ENCODE measurements at regions not wholly inside any gene's neighbourhood (a gene's known extent, or its start where the extent isn't known, plus 50 kb on each side); places are given as distances from the start of the nearest gene placed in this dataset.

- TF ChIP-seq, protein P1, sequence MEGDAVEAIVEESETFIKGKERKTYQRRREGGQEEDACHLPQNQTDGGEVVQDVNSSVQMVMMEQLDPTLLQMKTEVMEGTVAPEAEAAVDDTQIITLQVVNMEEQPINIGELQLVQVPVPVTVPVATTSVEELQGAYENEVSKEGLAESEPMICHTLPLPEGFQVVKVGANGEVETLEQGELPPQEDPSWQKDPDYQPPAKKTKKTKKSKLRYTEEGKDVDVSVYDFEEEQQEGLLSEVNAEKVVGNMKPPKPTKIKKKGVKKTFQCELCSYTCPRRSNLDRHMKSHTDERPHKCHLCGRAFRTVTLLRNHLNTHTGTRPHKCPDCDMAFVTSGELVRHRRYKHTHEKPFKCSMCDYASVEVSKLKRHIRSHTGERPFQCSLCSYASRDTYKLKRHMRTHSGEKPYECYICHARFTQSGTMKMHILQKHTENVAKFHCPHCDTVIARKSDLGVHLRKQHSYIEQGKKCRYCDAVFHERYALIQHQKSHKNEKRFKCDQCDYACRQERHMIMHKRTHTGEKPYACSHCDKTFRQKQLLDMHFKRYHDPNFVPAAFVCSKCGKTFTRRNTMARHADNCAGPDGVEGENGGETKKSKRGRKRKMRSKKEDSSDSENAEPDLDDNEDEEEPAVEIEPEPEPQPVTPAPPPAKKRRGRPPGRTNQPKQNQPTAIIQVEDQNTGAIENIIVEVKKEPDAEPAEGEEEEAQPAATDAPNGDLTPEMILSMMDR (IDR thresholded peaks at IDR 0.05; ENCODE audit: borderline replicate concordance, insufficient read depth, low read depth, low read length): no peak
- no peak overlapping the region for H3K4me3 ChIP-seq (ENCODE audit: low read depth, low read length)
Observed at GRCh38 chr10:84660450-84661159, 332.2 kb downstream of the CCSER2 start.

DNA sequence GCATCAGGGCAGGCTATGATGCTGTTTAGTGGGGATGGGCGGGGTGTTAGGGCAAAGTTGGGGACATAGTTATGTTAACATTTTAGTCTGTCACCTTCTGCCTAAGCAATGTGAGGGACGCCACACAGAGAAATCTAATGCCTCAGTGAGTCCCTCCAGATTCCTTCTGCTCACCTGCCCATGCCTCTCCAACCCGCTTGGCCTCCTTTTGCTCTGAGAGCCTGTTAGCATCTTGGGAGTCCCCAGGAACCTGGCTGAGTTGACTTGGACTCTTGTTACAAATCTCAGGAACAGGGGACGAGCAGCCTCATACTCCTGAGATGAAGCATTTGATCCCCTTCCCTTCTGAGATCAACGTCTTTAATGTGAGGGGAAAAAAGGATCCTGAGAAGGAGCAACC lies 336.8 kb downstream of the CCSER2 start:
- TF ChIP-seq, protein P1 (IDR thresholded peaks at IDR 0.05; ENCODE audit: borderline replicate concordance, insufficient read depth, low read depth, low read length): no peak
- no peak overlapping the region for H3K4me3 ChIP-seq (ENCODE audit: low read depth, low read length)

DNA sequence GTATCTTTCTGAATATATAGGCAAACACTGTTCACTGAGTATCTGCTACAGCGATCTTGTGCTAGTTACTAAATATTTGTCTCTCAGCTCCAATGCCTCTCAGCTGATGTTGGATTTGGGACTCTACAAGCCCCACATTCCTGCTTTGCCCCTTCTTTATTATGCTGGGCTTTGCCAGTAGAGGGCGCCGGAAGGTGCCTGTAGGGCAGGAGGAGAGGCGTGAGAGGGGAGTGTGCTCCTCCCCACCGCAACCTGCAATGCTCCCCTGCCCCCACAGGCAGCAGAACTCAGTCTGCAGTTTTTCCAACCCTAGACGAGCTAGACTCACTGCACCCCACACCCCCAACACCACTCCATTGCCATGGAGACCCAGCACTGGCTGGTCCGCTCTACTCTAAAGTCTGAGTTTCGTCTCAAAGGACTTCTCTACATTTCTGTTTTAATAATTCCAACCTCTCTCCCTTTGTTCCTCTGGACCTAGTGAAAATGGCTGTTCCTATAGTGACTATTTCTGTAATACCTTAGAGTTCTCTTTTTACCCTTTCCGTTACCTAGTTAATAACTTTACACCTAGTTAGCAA lies 337.6 kb downstream of the CCSER2 start:
- no peak overlapping the region for H3K4me3 ChIP-seq (ENCODE audit: low read depth, low read length)
- TF ChIP-seq, protein P1 (IDR thresholded peaks at IDR 0.05; ENCODE audit: borderline replicate concordance, insufficient read depth, low read depth, low read length): peak; percentile 82

DNA sequence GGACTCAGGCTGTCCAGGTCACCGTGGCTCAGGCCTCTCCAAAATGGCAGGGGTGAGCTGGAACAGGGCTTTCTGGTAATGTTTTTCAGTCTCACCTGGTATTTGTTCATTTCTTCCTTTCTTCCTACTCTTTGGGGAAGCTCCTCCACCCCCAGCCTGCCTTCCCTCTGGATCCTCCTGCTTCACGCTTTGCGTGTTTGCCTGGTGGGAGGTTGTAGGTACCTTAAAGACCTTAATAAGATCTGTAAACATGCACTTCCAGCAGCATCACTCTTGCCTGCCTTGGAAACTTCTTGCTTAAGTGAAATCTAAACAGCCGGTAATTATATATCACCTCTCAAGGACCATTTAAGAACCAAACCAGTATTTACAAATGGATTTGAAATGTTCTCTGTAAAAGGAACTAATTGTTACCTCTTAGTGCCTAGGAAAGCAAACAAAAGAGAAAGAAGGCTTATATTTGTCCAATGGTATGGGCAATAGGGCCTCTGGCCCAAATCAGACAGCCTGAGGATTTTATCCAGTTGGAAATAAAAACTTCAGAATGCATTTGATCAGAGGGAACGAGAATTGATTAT lies 339.9 kb downstream of the CCSER2 start:
- TF ChIP-seq, protein P1 (IDR thresholded peaks at IDR 0.05; ENCODE audit: borderline replicate concordance, insufficient read depth, low read depth, low read length): no peak

DNA sequence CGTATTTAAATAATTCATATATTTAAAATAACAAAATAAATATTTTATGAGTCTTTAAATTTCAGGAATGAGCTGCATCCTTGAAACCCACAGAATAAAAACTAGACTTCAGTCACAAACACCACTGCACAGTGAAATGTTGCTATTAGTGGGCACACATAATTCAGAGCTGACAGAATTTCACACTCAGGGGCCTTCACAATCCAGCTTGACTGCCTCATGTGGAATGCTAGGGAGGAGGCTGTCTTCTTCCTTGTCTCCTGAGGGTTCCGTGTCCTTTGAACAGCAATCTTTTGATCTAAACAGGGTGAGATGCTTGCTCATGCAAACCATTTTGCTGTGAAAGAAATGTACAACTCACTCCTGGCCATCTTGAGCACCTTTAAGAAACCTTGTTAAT lies 346.7 kb downstream of the CCSER2 start:
- TF ChIP-seq, protein P1 (IDR thresholded peaks at IDR 0.05; ENCODE audit: borderline replicate concordance, insufficient read depth, low read depth, low read length): no peak
- H3K4me3 ChIP-seq (ENCODE audit: low read depth, low read length): no peak overlapping the region

More for the DNA sequence above, 339.9 kb downstream of the CCSER2 start:
- H3K4me3 ChIP-seq (ENCODE audit: low read depth, low read length): no peak overlapping the region

- TF ChIP-seq, protein P1 (IDR thresholded peaks at IDR 0.05; ENCODE audit: borderline replicate concordance, insufficient read depth, low read depth, low read length): no peak
- no peak overlapping the region for H3K4me3 ChIP-seq (ENCODE audit: low read depth, low read length)
Observed at GRCh38 chr10:84676536-84676935, 348.1 kb downstream of the CCSER2 start.

- TF ChIP-seq, protein P1 (IDR thresholded peaks at IDR 0.05; ENCODE audit: borderline replicate concordance, insufficient read depth, low read depth, low read length): no peak
- no peak overlapping the region for H3K4me3 ChIP-seq (ENCODE audit: low read depth, low read length)
Observed at GRCh38 chr10:84681781-84682180, 353.4 kb downstream of the CCSER2 start.
